ENCODE measurements at regions not wholly inside any gene's neighbourhood (a gene's known extent, or its start where the extent isn't known, plus 50 kb on each side); places are given as distances from the start of the nearest gene placed in this dataset.

DNA sequence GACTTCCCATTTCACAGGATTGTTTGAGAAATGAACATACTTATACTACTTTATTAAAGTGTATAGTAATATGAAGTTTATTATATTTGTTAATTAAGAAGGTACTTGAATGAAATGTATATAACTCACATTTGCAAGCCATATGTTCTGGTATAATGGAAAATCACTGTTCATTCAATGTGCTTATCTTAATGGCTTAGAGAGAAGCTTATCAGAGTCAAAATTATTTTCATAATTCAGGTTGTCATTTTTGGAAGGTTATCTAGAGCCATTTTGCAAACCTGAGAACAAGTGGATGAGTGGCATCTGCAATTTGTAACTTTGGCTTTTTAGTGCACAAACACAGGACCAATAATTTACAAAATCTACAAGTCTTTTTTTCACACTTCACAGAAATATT lies 621.0 kb downstream of the ARL4A start:
- TF ChIP-seq POLR2AphosphoS5 (IDR thresholded peaks at IDR 0.05) (no peak), POLR2A (IDR thresholded peaks at IDR 0.05) (no peak)
- TF ChIP-seq, protein P1, sequence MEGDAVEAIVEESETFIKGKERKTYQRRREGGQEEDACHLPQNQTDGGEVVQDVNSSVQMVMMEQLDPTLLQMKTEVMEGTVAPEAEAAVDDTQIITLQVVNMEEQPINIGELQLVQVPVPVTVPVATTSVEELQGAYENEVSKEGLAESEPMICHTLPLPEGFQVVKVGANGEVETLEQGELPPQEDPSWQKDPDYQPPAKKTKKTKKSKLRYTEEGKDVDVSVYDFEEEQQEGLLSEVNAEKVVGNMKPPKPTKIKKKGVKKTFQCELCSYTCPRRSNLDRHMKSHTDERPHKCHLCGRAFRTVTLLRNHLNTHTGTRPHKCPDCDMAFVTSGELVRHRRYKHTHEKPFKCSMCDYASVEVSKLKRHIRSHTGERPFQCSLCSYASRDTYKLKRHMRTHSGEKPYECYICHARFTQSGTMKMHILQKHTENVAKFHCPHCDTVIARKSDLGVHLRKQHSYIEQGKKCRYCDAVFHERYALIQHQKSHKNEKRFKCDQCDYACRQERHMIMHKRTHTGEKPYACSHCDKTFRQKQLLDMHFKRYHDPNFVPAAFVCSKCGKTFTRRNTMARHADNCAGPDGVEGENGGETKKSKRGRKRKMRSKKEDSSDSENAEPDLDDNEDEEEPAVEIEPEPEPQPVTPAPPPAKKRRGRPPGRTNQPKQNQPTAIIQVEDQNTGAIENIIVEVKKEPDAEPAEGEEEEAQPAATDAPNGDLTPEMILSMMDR (IDR thresholded peaks at IDR 0.05) = no peak

Measured in suprapubic skin (tissue), 4 donors.